Caco-2 (cell line): ENCODE measurements at regions not wholly inside any gene's neighbourhood (a gene's known extent, or its start where the extent isn't known, plus 50 kb on each side); places are given as distances from the start of the nearest gene placed in this dataset.

Source experiments
- BruUV-seq: library from RNA; stranded (reverse); fragments of 400-500 nt; replicated peaks from 2 replicates; lab custom pipeline; 2021; lab: Mats Ljungman, UMichigan
- CTCF ChIA-PET: fragments of 300-600 bp; sonication (Branson Sonifier 250); formaldehyde crosslinking; loops from one replicate; lab custom pipeline; 2022; ENCODE audit warnings: antibody characterized with exemption; lab: Charles Lee
- POLR2A ChIA-PET: fragments of 300-600 bp; sonication (Branson Sonifier 250); formaldehyde crosslinking; loops from one replicate; lab custom pipeline; 2022; ENCODE audit warnings: antibody characterized with exemption; lab: Charles Lee
- DNase-seq, 2 experiments: peaks; one replicate each; pipeline versions ENCODE4 v3.0.0 to v3.0.0-alpha.2; 2020 to 2022
- H3K27me3 ChIP-seq: replicated peaks from 2 replicates; pipeline ENCODE4 v1.6.0; 2011; ENCODE audit warnings: low read length; ENCODE audit not compliant: control insufficient read depth, insufficient read depth
- H3K36me3 ChIP-seq: 2 replicates; pipeline ENCODE4 v1.5.1; 2011; ENCODE audit warnings: low read length; ENCODE audit not compliant: control insufficient read depth, insufficient read depth
- H3K4me1 ChIP-seq: fragments of 250-450 bp; sonication (Bioruptor Pico); 2 replicates; pipeline ENCODE4 v1.5.1; 2020; ENCODE audit warnings: mild to moderate bottlenecking
- H3K4me3 ChIP-seq: 2 replicates; pipeline ENCODE4 v1.5.1; 2011; ENCODE audit warnings: low read depth, mild to moderate bottlenecking, control low read depth, low read length
- H3K9me3 ChIP-seq: fragments of 250-450 bp; sonication (Bioruptor Pico); 2 replicates; pipeline ENCODE4 v1.5.1; 2020; ENCODE audit warnings: mild to moderate bottlenecking, moderate library complexity
- H3K27ac Mint-ChIP-seq: one replicate; pipeline ENCODE4 v1.8.0; 2022; ENCODE audit warnings: mixed read lengths; ENCODE audit not compliant: unreplicated experiment
- H3K27me3 Mint-ChIP-seq: one replicate; pipeline ENCODE4 v1.8.0; 2022; ENCODE audit warnings: mixed read lengths; ENCODE audit not compliant: insufficient read depth, unreplicated experiment
- H3K36me3 Mint-ChIP-seq: one replicate; pipeline ENCODE4 v1.8.0; 2022; ENCODE audit warnings: mild to moderate bottlenecking, mixed read lengths; ENCODE audit not compliant: insufficient read depth, unreplicated experiment
- H3K4me1 Mint-ChIP-seq: one replicate; pipeline ENCODE4 v1.8.0; 2022; ENCODE audit warnings: low read depth, mixed read lengths; ENCODE audit not compliant: unreplicated experiment
- H3K4me3 Mint-ChIP-seq: one replicate; pipeline ENCODE4 v1.8.0; 2022; ENCODE audit warnings: mild to moderate bottlenecking, moderate library complexity, mixed read lengths; ENCODE audit not compliant: unreplicated experiment
- H3K9me3 Mint-ChIP-seq: one replicate; pipeline ENCODE4 v1.8.0; 2022; ENCODE audit warnings: mixed read lengths; ENCODE audit not compliant: unreplicated experiment
- intact Hi-C: fragments of 100-400 bp; cut with micrococcal nuclease; formaldehyde crosslinking; loops from one replicate; pipeline ENCODE4 v1.10.0; 2022; ENCODE audit not compliant: unreplicated experiment
- TF ChIP-seq, protein P1 (sequence below), 2 experiments: fragments of 200-600 bp in 1 of 2; IDR thresholded peaks; 1 replicate in 1 of 2; 2 replicates in 1 of 2; pipeline versions ENCODE4 v1.5.1 to v1.8.0; 2011 to 2022; ENCODE audit warnings: antibody characterized with exemption in 1 of 2, control low read depth in 1 of 2, inconsistent platforms in 1 of 2, low read depth in 1 of 2, low read length in 1 of 2, mild to moderate bottlenecking in 1 of 2, moderate library complexity in 1 of 2; ENCODE audit not compliant: insufficient read depth in 1 of 2, severe bottlenecking in 1 of 2, unreplicated experiment in 1 of 2

DNA sequence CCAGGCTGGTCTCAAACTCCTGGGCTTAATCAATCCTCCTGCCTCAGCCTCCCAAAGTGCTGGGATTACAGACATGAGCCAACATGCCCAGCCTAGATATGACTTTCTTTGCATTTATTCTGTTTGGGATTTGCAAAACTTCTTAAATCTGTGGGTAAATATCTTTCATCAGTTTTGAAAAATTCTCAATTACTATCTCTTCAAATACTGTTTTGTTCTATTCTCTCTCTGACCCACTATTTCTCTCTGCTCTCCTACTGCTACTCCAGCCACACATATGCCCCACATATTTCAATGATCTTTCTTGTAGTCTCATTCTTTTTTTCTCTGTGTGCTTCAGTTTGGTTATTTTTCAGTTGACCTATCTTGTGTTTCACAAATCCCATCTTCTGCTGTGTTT lies 205.1 kb downstream of the CHIC2 start:
- no peaks in the 10 kb centered on the region for H3K36me3 Mint-ChIP-seq
- H3K4me3 Mint-ChIP-seq: no peak overlapping the region
- Histone ChIP-seq H3K36me3 (no peaks in the 10 kb centered on the region), H3K4me3 (no peak overlapping the region), H3K9me3 (no peaks in the 10 kb centered on the region), H3K4me1 (peaks cover 9% of the 10 kb centered on the region; the same call in 1 of the 2 replicates), H3K27me3 (no peaks in the 10 kb centered on the region)
- CTCF ChIA-PET: no interaction called here
- POLR2A ChIA-PET: no interaction called here
- no TSS peak for BruUV-seq
- TF ChIP-seq, protein P1, sequence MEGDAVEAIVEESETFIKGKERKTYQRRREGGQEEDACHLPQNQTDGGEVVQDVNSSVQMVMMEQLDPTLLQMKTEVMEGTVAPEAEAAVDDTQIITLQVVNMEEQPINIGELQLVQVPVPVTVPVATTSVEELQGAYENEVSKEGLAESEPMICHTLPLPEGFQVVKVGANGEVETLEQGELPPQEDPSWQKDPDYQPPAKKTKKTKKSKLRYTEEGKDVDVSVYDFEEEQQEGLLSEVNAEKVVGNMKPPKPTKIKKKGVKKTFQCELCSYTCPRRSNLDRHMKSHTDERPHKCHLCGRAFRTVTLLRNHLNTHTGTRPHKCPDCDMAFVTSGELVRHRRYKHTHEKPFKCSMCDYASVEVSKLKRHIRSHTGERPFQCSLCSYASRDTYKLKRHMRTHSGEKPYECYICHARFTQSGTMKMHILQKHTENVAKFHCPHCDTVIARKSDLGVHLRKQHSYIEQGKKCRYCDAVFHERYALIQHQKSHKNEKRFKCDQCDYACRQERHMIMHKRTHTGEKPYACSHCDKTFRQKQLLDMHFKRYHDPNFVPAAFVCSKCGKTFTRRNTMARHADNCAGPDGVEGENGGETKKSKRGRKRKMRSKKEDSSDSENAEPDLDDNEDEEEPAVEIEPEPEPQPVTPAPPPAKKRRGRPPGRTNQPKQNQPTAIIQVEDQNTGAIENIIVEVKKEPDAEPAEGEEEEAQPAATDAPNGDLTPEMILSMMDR (IDR thresholded peaks at IDR 0.05; ENCODE audit: insufficient read depth in 1 of 2, low read depth in 1 of 2, low read length in 1 of 2, severe bottlenecking in 1 of 2, unreplicated experiment in 1 of 2): no peak
- peaks cover 19% of the 10 kb centered on the region for H3K9me3 Mint-ChIP-seq
- no peaks in the 10 kb centered on the region for H3K27me3 Mint-ChIP-seq
- no peaks in the 10 kb centered on the region for H3K4me1 Mint-ChIP-seq
- intact Hi-C loops: no loop called here
- DNase-seq: no peak
- H3K27ac Mint-ChIP-seq: no peak overlapping the region

DNA sequence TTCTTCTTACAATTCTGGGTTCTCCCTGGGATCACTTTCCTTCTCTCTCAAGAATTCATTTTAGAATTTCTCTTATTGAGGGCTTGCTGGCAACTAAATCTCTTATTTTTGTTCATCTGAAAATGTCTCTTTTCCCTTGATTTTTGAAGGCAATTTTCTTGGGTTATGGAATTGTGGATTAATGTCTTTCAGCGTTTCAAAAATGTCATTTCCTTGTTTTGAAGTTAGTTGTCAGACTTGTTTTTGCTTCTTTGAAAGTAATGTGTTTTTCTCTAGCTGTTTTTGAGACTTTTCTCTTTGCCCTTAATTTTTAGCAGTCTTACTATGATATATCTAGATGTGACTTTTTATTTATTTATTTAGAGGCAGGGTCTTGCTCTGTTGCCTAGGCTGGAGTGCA lies 205.7 kb downstream of the CHIC2 start:
- Histone ChIP-seq H3K4me1 (peaks cover 6% of the 10 kb centered on the region; the same call in 1 of the 2 replicates), H3K36me3 (no peaks in the 10 kb centered on the region), H3K4me3 (no peak overlapping the region), H3K27me3 (no peaks in the 10 kb centered on the region), H3K9me3 (no peaks in the 10 kb centered on the region)
- Mint-ChIP-seq H3K27ac (no peak overlapping the region), H3K27me3 (no peaks in the 10 kb centered on the region), H3K9me3 (peaks cover 19% of the 10 kb centered on the region), H3K4me1 (no peaks in the 10 kb centered on the region), H3K4me3 (no peak overlapping the region), H3K36me3 (no peaks in the 10 kb centered on the region)
- TF ChIP-seq, protein P1 (IDR thresholded peaks at IDR 0.05; ENCODE audit: insufficient read depth in 1 of 2, low read depth in 1 of 2, low read length in 1 of 2, severe bottlenecking in 1 of 2, unreplicated experiment in 1 of 2): no peak
- intact Hi-C loops: no loop called here
- no peak for DNase-seq
- no TSS peak for BruUV-seq
- ChIA-PET POLR2A (no interaction called here), CTCF (no interaction called here)

DNA sequence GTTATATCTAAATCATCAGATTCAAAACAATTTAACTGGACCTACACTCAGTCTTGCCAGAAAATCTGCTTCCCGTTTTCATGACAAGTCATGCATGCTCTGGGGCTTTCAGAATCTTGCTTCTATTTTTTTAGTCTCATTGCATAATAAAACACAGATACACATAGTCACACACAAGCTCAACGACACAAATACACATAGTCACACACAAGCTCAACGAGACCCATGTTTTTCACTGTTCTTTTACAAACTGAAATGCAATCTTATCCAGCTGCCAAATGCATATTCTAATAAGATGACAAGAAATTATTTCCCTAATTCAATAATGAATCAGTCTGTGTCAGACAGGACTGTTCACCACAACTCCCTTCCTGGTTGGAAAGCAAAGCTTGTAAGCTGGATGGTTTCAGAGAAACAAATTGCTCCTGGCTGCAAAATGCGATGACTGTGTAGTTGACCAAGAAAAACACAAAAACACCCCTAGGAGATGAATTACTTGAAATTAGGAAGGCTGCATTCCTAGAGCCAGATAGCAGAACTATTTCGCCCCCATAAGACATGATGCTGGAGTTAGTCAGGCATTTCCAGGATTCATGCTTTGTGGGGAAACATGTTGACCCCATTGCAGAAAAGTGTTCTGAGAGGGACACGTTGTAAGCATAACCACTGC lies 208.7 kb downstream of the CHIC2 start:
- CTCF ChIA-PET: no interaction called here
- intact Hi-C loops: no loop called here

More for the DNA sequence above, 208.7 kb downstream of the CHIC2 start:
- no peaks in the 10 kb centered on the region for H3K4me1 ChIP-seq
- POLR2A ChIA-PET: no interaction called here
- no peak for DNase-seq
- no peaks in the 10 kb centered on the region for H3K9me3 ChIP-seq
- H3K36me3 ChIP-seq: no peaks in the 10 kb centered on the region
- TF ChIP-seq, protein P1 (IDR thresholded peaks at IDR 0.05; ENCODE audit: insufficient read depth in 1 of 2, low read depth in 1 of 2, low read length in 1 of 2, severe bottlenecking in 1 of 2, unreplicated experiment in 1 of 2): no peak
- H3K4me1 Mint-ChIP-seq: no peaks in the 10 kb centered on the region
- no TSS peak for BruUV-seq
- H3K4me3 ChIP-seq: no peak overlapping the region
- H3K27me3 Mint-ChIP-seq: no peaks in the 10 kb centered on the region
- H3K36me3 Mint-ChIP-seq: no peaks in the 10 kb centered on the region
- H3K27ac Mint-ChIP-seq: no peak overlapping the region
- H3K27me3 ChIP-seq: no peaks in the 10 kb centered on the region
- H3K4me3 Mint-ChIP-seq: no peak overlapping the region
- H3K9me3 Mint-ChIP-seq: peaks cover 18% of the 10 kb centered on the region
